Inflammatory macrophage treated with lipopolysaccharide for 1 hour (primary cell): ENCODE measurements at regions not wholly inside any gene's neighbourhood (a gene's known extent, or its start where the extent isn't known, plus 50 kb on each side); places are given as distances from the start of the nearest gene placed in this dataset.
"Not testable (repeated sequence)": the region's sequence is repeated elsewhere in the genome, so short reads cannot be mapped to it uniquely, and the experiment has no call there.

Experiments used
- DNase-seq, 2 donors: peaks; one replicate each; pipeline ENCODE4 v3.0.0-alpha.2; 2020 to 2022

DNA sequence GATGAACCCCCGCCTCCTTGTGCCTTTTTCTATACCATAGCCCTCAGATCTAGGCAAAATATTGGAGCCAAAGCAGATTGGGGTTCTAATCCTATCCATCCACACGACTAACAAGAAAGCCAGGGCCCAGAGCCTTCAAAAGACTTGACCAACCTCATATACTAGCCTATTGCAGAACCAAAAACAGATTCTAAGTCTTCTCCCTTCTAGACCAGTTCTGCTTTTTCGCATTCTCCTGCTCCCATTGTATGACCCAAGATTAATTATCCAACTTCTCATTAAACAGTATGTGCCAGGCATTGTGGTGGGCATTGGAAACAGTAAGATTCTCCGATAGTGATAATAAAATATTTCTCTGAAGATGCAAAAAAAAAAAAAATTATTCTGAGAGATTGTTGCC, 113.7 kb upstream of the JARID2 start:
- peak in 1 of 2 donors; percentile 17 for DNase-seq

DNA sequence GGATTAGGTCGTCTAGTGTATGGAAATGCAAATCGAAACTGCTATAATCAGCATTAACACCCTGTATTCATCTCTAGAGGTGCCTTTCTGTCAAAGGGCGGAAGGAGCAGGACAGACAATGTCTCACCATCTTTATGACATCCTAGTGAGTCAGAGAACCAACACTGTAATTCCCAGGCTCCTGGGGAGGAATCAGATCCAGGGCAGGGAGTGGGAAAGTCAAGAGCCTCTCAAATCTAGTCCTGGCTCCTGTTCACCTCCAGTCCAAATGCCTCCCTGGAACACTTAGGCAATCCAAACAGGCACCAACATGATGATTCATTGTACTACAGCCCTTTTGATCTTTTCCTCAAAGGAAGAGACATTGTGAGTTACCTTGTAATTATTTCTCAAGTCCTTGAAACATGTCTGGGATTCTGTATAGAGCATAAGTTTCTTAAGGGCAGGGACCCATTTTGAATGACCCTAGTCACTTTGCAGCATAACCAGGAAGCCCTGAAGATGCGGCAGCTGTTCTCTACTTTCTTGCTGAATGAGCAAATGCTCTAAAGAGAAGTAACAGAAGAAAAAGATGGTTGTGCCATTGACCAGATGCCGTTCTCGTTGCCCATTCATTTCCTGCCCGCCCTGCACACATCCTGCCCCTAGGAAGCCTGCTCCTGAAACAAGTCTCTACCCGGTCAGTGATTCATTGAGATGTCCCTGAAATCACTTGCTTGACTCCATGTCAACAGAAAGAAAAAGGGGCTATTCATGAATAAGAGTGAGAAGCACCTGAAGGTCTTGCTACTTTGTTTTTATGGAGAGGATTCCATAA, 112.8 kb upstream of the JARID2 start:
- peak; percentile 17 to 18 for DNase-seq

DNA sequence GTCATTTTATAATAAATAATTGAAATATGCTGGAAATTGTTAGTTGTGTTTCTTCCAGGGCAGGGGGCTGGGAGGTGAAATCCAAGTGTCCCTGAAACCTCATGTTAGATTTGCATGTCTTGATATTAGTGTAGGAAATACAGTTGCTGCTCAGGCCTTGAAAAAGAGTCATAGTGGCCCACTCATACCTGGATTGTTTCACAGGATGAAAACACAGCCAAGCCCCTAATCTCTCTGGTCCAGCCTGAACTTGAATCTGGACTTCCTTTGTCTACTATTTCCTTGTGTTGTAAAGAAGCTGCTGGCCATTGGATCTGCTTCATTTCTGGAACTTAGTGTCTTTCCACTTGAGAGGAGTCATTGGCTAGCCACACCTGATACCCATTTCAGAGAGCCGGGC, 108.8 kb upstream of the JARID2 start:
- no peak for DNase-seq

DNA sequence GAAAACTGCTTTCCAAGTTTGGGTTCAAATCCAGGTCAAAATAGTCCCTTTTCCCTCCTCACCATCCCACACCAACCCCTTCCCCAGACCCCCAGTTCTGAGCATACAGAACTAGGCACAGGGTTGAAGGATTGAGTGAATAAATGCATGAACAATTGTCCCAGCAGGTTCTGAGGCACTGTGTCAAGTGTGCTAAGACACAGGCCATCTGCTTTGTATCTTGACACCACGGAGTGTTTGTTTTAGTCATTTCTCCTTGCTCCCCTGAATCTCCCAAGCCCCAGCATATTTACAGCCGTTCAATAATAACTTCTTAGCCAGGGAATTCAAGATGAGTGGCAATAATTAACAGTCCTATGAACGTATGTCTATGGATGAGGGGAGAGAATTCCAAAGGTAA, 102.8 kb upstream of the JARID2 start:
- no peak for DNase-seq

DNA sequence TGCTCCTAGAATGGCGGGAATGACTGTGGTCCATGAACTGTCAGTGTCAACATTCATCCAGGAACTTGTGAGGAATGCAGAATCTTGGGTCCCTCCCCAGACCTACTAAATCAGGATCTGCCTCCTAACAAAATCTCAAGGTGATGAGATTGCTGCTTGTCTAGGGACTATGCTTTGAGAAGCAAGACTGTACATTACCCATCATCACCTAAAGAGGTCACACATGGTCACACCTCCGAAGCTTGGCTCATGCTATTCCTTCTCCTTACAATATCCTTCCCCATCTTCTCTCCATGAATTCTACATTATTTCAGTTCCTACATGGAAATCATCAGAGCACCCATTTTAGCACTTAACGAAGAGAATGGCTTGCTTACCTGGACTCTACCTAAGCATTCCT, 102.3 kb upstream of the JARID2 start:
- DNase-seq: no peak

DNA sequence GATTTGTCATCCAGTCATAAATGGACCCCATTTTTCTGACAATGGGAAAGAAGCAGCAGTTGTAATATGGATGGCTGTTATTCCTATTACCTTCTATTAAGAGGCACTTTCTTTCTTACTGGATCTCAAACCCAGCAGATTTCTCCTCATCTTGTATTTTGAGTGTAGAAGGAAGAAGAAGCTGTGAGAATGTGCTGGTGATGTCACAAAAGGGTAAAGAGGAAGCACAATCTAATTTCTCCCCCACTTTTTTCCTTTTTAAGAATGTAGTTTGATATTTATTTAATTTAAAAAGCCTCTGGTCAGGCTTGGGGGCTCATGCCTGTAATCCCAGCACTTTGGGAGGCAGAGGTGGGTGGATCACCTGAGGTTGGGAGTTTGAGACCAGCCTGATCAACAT, 100.0 kb upstream of the JARID2 start:
- DNase-seq: peak; percentile 10 to 31

DNA sequence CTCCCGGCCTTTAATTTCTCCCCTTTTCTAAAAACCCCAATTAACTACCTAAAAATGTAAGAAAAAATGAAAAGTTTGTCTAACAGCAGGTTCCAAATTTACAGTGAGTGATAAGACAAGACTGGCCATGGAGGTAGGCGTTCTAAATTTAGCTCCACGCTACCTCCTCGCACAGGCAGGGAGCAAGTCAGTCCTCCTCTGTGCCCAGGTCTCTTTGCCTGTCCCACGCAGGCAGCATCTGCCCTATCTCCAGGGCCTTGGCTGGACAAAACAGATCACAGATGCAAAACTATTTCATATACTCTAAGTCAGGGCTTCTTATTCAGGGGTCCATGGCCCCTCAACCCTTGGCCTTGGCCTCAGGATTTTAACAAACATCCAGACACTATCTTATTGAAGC, 98.0 kb upstream of the JARID2 start:
- DNase-seq: no peak

DNA sequence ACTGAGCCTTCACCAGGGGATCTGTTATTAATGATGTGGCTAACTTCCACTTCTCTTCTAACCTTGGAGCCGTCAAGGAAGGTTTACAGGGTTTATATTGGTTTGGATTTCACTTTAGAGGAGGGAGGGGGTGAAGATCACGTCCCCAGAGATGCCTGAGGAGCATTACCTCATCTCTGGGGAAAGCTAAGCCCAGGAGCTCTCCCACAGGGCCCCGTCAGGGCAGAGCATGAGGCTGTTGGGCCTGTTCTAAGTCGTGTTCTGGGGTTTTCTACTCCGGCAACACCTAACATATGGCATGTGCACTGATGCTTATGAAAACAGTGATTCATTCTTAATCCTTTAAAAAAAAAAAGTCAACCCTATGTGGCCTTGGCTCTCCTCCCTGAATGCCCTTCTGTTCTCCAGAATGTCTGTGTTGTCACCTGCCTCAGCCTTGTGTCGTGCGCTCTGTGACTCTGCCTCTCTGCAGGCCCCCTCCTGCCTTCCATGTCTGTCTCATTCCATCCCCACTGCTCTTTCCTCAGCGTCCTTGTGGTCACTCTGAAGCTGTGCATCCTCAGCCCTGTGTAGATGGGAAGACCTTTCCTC, 97.4 kb upstream of the JARID2 start:
- no peak for DNase-seq

DNA sequence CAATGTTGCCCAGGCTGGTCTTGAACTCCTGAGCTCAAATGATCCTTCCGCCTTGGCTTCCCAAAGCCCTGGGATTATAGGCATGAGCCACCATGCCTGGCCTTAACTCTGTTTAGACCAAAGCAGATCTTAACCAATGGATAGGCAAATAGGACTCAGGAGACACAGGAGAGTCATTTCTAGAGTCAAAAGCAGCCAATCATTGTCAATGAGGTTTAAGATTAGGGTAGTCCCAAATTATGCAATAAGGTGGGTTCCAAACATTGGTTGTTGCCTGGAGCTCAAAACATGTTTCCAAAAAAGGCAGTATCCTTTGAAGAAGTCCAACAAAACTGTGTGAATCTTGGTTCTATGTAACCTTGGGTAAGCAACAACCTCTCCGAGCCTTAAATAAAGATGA, 95.7 kb upstream of the JARID2 start:
- peak; percentile 64 to 80 for DNase-seq

DNA sequence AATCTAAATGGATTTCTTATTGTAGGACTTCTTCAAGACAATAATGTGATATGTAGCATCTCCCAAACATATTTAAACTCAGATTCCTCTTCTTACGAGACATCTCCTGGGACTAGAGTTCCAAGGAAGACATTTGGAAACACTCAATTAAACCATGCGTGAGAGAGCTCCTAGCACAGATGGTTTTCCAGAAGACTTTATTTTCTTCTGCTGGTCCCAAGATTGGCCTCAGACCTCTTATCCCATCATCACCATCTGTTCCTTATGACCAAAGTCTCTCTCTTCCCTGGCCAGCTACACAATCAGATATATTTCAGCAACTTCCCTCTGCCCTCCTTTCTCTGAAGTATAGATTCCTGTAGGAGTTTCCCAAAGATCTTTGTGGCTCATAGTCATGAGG, 93.2 kb upstream of the JARID2 start:
- peak in 1 of 2 donors; percentile 20 for DNase-seq

DNA sequence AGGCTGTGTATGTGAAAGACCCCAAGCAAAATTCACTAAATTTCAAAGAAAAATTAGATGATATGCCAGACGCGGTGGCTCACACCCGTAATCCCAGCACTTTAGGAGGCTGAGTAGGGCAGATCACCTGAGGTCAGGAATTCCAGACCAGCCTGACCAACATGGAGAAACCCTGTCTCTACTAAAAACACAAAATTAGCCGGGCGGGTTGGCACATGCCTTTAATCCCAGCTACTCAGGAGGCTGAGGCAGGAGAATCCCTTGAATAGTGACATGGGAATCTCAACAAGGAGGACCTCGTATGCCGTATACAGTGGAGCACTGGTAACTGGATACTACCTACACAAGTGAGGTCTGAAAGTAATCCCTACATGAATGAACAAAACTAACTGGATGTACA, 92.7 kb upstream of the JARID2 start:
- no peak for DNase-seq

DNA sequence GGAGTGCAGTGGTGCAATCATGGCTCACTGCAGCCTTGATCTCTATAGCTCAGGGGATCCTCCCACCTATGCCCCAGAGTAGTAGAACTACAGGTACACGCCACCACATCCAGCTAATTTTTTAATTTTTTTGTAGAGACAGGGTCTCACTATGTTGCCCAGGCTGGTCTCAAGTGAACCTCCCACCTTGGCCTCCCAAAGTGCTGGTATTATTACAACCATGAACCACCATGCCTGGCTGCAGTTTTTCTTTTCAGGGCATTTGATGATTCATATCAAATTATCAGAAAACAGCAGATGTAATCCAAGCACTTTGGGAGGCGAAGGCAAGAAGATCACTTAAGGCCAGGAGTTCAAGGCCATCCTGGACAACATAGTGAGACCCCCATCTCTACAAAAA, 88.4 kb upstream of the JARID2 start:
- DNase-seq: no peak

DNA sequence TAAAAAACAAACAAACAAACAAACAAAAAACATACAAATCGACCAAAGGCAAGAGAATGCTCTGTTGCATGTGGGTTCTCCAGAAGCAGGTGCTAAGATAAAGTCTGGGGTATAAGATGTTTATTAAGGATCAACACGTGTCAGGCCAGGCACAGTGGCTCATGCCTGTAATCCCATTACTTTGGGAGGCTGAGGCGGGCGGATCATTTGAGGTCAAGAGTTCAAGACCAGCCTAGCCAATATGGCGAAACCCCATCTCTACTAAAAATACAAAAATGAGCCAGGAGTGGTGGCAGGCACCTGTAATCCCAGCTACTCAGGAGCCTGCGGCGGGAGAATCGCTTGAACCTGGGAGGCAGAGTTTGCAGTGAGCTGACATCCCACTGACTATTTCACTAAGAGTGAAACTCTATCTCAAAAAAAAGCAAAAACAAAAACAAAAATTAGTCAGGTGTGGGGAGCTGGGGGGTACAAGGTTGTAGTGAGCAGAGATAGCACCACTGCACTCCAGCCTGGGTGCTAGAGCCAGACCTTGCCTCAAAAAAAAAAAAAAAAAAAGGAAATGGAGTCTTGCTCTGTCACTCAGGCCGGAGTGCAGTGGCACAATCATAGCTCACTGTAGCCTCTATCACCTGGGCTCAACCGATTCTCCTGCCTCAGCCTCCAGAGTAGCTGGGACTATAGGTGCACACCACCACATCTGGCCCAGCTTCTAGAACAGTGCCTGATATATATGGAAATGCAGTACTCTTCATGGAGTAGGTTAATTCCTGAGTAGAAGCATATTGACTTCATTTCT, 86.8 kb upstream of the JARID2 start:
- DNase-seq: no peak

DNA sequence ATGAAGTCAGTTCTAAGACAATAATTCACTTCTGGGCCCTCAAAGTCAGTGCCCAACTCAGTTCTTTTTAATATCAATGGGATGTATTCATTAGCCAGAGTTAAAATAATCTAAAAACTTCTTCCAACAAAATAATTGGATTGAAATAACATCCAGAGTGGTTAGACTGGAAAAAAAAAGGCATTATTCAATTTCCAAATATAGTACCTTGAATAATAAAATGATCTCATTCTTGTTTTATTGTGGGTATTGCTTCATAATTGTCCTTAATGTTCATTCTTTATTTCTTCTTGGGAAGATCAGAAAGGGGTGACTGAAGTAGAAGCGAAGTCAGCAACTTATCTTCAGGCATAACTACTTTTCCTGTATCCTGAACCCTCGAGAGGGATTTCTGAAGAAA, 85.1 kb upstream of the JARID2 start:
- DNase-seq: no peak

DNA sequence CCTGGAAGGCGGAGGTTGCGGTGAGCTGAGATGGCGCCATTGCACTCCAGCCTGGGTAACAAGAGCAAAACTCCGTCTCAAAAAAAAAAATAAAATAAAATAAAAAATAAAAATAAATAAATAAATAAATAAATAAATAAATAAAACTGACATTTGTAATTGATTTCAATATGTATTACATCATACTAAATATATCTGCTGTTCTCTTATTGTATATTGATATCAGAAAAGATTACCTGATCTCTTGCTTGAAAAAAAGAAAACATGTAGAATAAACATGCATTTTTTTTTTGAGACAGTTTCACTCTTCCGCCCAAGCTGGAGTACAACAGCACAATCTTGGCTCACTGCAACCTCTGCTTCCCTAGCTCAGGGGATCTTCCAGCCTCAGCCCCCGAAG, 81.0 kb upstream of the JARID2 start:
- DNase-seq: not testable (repeated sequence)

DNA sequence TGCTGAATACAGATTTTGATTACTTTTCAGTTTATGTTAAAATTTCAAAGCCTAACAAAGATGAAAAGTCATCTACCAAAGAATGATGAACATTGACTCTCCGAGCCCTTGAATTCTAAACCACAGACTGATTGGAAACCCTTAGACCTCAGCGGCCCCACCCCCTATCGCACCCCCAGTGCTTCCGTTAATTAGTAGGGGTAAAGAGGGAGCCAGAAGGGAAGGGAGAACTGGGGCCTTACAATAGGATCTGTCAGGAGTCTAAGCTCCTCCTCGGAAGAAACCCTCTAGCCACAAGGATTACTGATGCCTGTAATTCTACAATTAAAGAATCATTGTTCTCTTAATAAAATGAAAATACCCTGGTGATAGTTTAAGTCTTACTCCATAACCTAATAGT, 79.7 kb upstream of the JARID2 start:
- no peak for DNase-seq

DNA sequence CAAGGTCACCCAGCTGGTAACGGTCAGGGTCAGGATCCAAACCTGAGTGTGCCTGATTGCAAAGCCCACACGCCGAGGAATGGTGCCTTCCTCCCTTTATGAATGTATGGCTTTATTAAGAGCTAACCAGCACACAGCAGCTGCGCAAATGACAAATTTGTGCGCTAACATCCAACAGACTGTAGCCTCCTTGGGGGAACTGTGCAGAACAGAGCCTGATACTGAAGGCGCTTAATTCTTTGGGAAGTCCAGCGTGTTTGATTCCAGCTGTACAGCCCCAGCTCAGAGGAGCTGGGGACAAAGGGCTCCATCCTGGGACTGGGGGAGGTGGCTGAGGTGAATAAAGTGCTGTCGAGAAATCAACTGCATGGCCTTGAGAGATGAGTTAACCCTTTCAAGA, 75.7 kb upstream of the JARID2 start:
- no peak for DNase-seq

DNA sequence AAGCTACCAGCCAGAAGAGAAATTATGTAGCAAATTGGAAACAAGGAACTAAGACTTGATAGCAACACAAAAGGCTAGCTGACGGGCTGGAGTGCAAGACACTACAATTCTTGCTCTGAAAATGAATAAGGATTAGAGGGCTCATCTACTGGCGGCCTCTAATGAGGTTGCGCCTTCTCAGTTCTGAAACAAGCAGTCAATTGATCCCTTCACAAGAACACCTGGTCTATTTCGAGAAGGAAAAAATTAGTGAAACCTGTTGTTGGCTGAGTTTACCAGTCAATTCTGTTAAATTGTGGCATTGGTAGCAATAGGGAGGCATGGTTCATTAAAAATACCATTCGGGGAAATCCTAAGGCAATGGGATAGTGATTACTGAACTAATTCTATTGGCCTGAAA, 74.8 kb upstream of the JARID2 start:
- no peak for DNase-seq

DNA sequence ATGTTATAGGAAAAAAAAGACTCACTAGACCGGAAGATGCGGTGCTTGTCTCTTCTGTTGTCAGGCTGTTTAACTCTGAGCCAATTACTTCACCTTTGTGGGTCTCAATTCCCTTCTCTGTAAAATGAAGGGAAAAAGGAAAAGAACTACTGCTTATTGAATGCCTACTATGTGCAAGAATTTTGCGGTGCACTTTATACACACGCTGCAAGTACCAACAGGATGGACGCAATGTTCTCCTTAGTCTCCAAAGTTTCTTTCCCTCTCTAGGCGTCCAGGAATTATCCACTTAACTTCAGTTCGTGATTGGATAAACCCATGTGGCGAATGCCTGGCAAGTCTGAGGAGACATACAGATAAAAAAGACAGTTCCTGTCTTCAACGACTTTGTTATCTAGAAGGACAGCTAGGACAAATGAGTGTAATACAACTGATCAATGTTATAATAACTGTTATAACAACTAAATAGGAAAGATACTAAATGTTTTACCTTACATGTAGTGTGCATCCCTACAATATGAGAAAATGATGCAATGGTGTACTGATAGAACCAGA, 69.0 kb upstream of the JARID2 start:
- DNase-seq: no peak

DNA sequence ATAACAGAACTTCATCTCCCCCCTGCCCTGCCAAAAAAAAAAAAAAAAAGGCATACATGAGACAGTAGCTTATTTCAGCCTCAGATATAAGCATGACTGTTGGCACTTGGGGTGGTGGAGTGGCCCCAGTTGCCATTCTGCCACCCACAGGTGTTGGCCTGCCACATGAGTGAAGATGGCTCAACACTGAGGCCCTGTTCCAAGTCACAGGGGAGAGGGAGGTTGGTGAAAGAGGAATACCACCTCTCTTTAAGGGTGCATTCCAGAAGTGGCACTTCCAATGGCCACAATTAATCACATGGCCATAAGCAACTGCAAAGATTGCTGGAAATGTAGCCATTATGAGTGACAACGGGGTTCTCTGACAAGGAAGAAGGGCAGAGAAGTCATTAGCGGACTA, 61.9 kb upstream of the JARID2 start:
- DNase-seq: peak in 1 of 2 donors; percentile 49

DNA sequence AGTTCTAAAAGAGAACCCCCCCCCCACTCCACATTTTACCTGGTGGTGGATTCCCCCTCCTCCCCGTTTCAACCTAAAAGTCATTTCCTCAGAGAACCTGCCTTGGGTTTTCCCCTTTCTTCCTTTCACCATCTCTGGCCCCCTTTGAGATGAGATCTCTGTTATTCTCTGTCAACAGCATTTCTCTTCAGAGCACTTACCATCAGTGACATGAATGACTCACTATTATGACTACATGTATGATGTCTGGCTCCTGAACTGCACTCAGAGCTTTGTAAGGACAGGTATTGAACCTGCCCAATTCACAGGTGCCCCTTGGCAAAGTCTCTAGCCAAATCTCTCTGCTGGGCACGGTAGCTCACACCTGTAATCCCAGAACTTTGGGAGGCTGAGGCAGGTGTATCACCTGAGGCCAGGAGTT, 61.4 kb upstream of the JARID2 start:
- no peak for DNase-seq

DNA sequence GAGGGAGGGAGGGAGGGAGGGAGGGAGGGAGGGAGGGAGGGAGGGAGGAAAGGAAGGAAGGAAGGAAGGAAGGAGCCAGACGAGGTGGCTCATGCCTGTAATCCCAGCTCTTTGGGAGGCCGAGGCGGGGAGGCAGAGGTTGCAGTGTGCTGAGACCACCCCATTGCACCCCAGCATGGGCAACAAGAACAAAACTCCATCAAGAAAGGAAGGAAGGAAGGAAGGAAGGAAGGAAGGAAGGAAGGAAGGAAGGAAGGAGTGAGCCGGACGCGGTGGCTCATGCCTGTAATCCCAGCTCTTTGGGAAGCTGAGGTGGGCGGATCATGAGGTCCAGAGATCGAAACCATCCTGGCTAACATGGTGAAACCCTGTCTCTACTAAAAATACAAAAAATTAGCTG, 60.8 kb upstream of the JARID2 start:
- DNase-seq: not testable (repeated sequence)

DNA sequence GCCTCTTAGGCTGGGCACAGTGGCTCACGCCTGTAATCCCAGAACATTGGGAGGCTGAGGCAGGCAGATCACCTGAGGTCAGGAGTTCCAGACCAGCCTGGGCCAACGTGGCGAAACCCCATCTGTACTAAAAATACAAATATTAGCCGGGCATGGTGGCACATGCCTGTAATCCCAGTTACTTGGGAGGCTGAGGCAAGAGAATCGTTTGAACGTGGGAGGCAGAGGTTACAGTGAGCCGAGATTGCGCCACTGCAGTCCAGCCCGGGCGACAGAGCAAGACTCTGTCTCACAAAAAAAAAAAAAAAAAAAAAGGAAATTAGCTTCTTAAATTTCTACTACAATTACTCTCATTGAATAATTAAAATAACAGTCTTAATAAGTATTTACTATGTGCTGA, 52.4 kb upstream of the JARID2 start:
- peak; percentile 79 to 84 for DNase-seq

DNA sequence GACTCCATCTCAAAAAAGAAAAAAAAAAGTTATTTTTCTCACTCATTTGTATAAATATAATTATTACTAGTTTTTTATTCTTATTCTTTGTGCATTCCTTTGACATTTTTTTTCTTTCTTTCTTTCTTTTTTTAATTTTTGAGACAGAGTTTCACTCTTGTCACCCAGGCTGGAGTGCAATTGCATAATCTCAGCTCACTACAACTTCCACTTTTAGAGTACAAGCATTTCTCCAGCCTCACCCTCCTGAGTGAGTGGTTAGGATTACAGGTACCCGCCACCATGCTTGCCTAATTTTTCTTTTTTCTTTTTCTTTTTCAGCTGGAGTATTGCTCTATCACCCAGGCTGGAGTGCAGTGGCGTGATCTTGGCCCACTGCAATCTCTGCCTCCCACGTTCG, 51.4 kb upstream of the JARID2 start:
- peak; percentile 51 to 66 for DNase-seq
